ENCODE measurements at regions not wholly inside any gene's neighbourhood (a gene's known extent, or its start where the extent isn't known, plus 50 kb on each side); places are given as distances from the start of the nearest gene placed in this dataset.
A peak's percentile ranks its signal among the peaks of the same experiment; 100 is the strongest.

GRCh38 chr1:34668063-34668462 lies 86.8 kb upstream of the GJB5 start:
- no peak for DNase-seq

- no peak for DNase-seq
Observed at GRCh38 chr1:34670982-34671381, 83.9 kb upstream of the GJB5 start.

GRCh38 chr1:34671887-34672286 lies 83.0 kb upstream of the GJB5 start:
- no peak for DNase-seq

- DNase-seq: peak in 1 of 2 donors; percentile 37
Observed at GRCh38 chr1:34681480-34682451, 73.1 kb upstream of the GJB5 start.

GRCh38 chr1:34682452-34683223 lies 72.2 kb upstream of the GJB5 start:
- DNase-seq: no peak

- DNase-seq: no peak
Observed at GRCh38 chr1:34683616-34684015, 71.2 kb upstream of the GJB5 start.

GRCh38 chr1:34684266-34684665 lies 70.6 kb upstream of the GJB5 start:
- DNase-seq: no peak

GRCh38 chr1:34685225-34685624 lies 69.6 kb upstream of the GJB5 start:
- no peak for DNase-seq

GRCh38 chr1:34686531-34686930 lies 68.3 kb upstream of the GJB5 start:
- DNase-seq: no peak

GRCh38 chr1:34688006-34688741 lies 66.7 kb upstream of the GJB5 start:
- no peak for DNase-seq

GRCh38 chr1:34690269-34690668 lies 64.6 kb upstream of the GJB5 start:
- DNase-seq: no peak

- DNase-seq: no peak
Observed at GRCh38 chr1:34693081-34693480, 61.8 kb upstream of the GJB5 start.

- no peak for DNase-seq
Observed at GRCh38 chr1:34694383-34694782, 60.5 kb upstream of the GJB5 start.

GRCh38 chr1:34695580-34695979 lies 59.3 kb upstream of the GJB5 start:
- DNase-seq: no peak

GRCh38 chr1:34696230-34696629 lies 58.6 kb upstream of the GJB5 start:
- DNase-seq: no peak

- DNase-seq: no peak
Observed at GRCh38 chr1:34696981-34697380, 57.9 kb upstream of the GJB5 start.

- no peak for DNase-seq
Observed at GRCh38 chr1:34697818-34698217, 57.0 kb upstream of the GJB5 start.

- no peak for DNase-seq
Observed at GRCh38 chr1:34701326-34702060, 53.4 kb upstream of the GJB5 start.

Measured in CD4-positive, alpha-beta T cell treated with Interferon alpha-2 for 1 hour (primary cell).